ENCODE measurements at regions not wholly inside any gene's neighbourhood (a gene's known extent, or its start where the extent isn't known, plus 50 kb on each side); places are given as distances from the start of the nearest gene placed in this dataset.

DNA sequence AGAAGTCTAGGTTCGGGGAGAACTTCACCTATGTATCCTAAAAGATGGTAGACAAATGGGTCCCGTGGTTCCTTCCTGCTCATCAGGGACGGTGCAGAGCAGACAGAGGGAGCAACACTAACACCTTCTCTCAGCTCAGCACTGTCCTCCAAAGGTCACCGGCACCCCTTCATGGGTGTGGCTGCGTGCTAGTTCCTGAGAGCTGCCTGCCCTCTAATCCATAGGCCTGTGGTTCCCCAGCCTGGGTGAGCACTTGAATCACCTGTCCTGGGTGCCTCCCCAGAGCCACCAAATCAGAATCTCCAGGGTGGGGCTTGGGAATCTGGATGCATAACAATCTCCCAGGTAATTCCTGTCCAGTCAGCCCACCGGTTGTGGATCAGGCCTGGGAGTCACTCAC, 113.9 kb upstream of the TMEM45B start:
- intact Hi-C loops (cut with micrococcal nuclease) = no loop called here
- CTCF ChIA-PET = no interaction called here

More for the DNA sequence above, 113.9 kb upstream of the TMEM45B start:
- Histone ChIP-seq H3K4me3 (ENCODE audit: insufficient read depth, low read depth, low read length) (no peak overlapping the region), H4K5ac (ENCODE audit: low read depth, low read length) (no peak overlapping the region), H2BK20ac (ENCODE audit: low read depth, low read length) (no peak overlapping the region), H4K8ac (ENCODE audit: low read depth in 2 of 2, low read length in 2 of 2) (no peak overlapping the region), H3K9ac (ENCODE audit: low read depth, low read length) (no peak overlapping the region), H3K18ac (ENCODE audit: low read depth, low read length) (no peak overlapping the region), H3K56ac (ENCODE audit: extremely low read depth, insufficient read depth, low read length) (no peak overlapping the region), H3K4me2 (ENCODE audit: low read depth, low read length) (no peak overlapping the region), H3K9me3 (ENCODE audit: control insufficient read depth, insufficient read depth, low read length) (no peaks in the 10 kb centered on the region), H2AFZ (replicated peaks; ENCODE audit: low read length, poor library complexity) (no peak overlapping the region), H3K23ac (ENCODE audit: low read depth, low read length) (no peak overlapping the region), H3K27ac (ENCODE audit: insufficient read depth, low read length) (no peak overlapping the region), H2BK15ac (ENCODE audit: low read depth, low read length) (no peak overlapping the region), H3K27me3 (ENCODE audit: control insufficient read depth, insufficient read depth, low read length) (peaks cover 13% of the 10 kb centered on the region), H2BK5ac (ENCODE audit: low read depth, low read length, poor library complexity, severe bottlenecking) (no peak overlapping the region), H2AK5ac (ENCODE audit: low read depth, low read length) (no peak overlapping the region), H2AK9ac (replicated peaks; ENCODE audit: low read depth, low read length, poor library complexity) (no peak overlapping the region), H3K9me1 (ENCODE audit: insufficient read depth, low read length) (no peaks in the 10 kb centered on the region), H3K4me1 (ENCODE audit: control insufficient read depth, insufficient read depth, low read length) (no peaks in the 10 kb centered on the region), H4K20me1 (ENCODE audit: insufficient read depth, low read length) (no peaks in the 10 kb centered on the region), H3K79me1 (ENCODE audit: low read depth in 1 of 2, low read length in 2 of 2) (no peaks in the 10 kb centered on the region), H3K14ac (replicated peaks; ENCODE audit: low read depth, low read length) (no peak overlapping the region), H3K4ac (ENCODE audit: low read depth, low read length) (no peak overlapping the region), H4K91ac (ENCODE audit: insufficient read depth, low read depth, low read length) (no peak overlapping the region), H2BK120ac (ENCODE audit: low read depth, low read length) (no peak overlapping the region), H3K36me3 (ENCODE audit: control insufficient read depth, insufficient read depth, low read length) (no peaks in the 10 kb centered on the region)
- DNase-seq (no peak), ATAC-seq (ENCODE audit: low read depth) (no peak)
- WGBS, 2 experiments (ENCODE audit: extremely low coverage in 2 of 2, insufficient read length in 1 of 2) = no CpG with 5 or more reads among the region's 6 CpGs
- no TSS peak for BruUV-seq (replicated peaks)
- POLR2A ChIA-PET (ENCODE audit: unreplicated experiment) = no interaction called here
- TF ChIP-seq MAZ (IDR thresholded peaks at IDR 0.05; ENCODE audit: borderline replicate concordance, low read depth, low read length) = no peak
- no peak for TF ChIP-seq RCOR1 (IDR thresholded peaks at IDR 0.05; ENCODE audit: insufficient replicate concordance, low read length)
- no peak for TF ChIP-seq MAFK (IDR thresholded peaks at IDR 0.05; ENCODE audit: low read depth, low read length)
- no peak for TF ChIP-seq CEBPB (IDR thresholded peaks at IDR 0.05; ENCODE audit: low read depth, low read length)
- TF ChIP-seq, protein P1, sequence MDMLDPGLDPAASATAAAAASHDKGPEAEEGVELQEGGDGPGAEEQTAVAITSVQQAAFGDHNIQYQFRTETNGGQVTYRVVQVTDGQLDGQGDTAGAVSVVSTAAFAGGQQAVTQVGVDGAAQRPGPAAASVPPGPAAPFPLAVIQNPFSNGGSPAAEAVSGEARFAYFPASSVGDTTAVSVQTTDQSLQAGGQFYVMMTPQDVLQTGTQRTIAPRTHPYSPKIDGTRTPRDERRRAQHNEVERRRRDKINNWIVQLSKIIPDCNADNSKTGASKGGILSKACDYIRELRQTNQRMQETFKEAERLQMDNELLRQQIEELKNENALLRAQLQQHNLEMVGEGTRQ (IDR thresholded peaks at IDR 0.05; ENCODE audit: low read depth, low read length) = no peak
- TF ChIP-seq CHD1 (IDR thresholded peaks at IDR 0.05; ENCODE audit: low read depth, low read length) = no peak
- TF ChIP-seq RFX5 (IDR thresholded peaks at IDR 0.05; ENCODE audit: low read depth, low read length) = no peak
- TF ChIP-seq, protein P2, sequence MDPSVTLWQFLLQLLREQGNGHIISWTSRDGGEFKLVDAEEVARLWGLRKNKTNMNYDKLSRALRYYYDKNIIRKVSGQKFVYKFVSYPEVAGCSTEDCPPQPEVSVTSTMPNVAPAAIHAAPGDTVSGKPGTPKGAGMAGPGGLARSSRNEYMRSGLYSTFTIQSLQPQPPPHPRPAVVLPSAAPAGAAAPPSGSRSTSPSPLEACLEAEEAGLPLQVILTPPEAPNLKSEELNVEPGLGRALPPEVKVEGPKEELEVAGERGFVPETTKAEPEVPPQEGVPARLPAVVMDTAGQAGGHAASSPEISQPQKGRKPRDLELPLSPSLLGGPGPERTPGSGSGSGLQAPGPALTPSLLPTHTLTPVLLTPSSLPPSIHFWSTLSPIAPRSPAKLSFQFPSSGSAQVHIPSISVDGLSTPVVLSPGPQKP (IDR thresholded peaks at IDR 0.05; ENCODE audit: borderline replicate concordance, low read depth, low read length) = no peak
- TF ChIP-seq, protein P3, sequence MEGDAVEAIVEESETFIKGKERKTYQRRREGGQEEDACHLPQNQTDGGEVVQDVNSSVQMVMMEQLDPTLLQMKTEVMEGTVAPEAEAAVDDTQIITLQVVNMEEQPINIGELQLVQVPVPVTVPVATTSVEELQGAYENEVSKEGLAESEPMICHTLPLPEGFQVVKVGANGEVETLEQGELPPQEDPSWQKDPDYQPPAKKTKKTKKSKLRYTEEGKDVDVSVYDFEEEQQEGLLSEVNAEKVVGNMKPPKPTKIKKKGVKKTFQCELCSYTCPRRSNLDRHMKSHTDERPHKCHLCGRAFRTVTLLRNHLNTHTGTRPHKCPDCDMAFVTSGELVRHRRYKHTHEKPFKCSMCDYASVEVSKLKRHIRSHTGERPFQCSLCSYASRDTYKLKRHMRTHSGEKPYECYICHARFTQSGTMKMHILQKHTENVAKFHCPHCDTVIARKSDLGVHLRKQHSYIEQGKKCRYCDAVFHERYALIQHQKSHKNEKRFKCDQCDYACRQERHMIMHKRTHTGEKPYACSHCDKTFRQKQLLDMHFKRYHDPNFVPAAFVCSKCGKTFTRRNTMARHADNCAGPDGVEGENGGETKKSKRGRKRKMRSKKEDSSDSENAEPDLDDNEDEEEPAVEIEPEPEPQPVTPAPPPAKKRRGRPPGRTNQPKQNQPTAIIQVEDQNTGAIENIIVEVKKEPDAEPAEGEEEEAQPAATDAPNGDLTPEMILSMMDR (conservative IDR thresholded peaks at IDR 0.05; ENCODE audit: low read depth, low read length) = no peak
- TF ChIP-seq RAD21 (IDR thresholded peaks at IDR 0.05; ENCODE audit: low read length) = no peak
- no peak for TF ChIP-seq BHLHE40 (IDR thresholded peaks at IDR 0.05; ENCODE audit: low read depth, low read length)
- TF ChIP-seq FOS (IDR thresholded peaks at IDR 0.05; ENCODE audit: low read depth, low read length) = no peak
- TF ChIP-seq NFE2L2 (IDR thresholded peaks at IDR 0.05; ENCODE audit: low read depth, low read length) = no peak
- TF ChIP-seq SMC3 (IDR thresholded peaks at IDR 0.05; ENCODE audit: low read depth, low read length) = no peak
- no peak for TF ChIP-seq MXI1 (IDR thresholded peaks at IDR 0.05; ENCODE audit: borderline replicate concordance, low read depth, low read length)
- TF ChIP-seq POLR2A (IDR thresholded peaks at IDR 0.05; ENCODE audit: low read depth, low read length) = no peak
- dilution Hi-C loops (cut with HindIII; ENCODE audit: low sequenced_read_pairs, unreplicated experiment) (no loop called here), in situ Hi-C loops (cut with MboI; ENCODE audit: low sequenced_read_pairs) (no loop called here)

Data from IMR-90 (cell line).